GM12878 (cell line): ENCODE measurements at regions not wholly inside any gene's neighbourhood (a gene's known extent, or its start where the extent isn't known, plus 50 kb on each side); places are given as distances from the start of the nearest gene placed in this dataset.

Experiments
- ATAC-seq: fragments of 200-7000 bp; cut with Tn5 transposase; 3 replicates; pipeline ENCODE4 v1.9.1; 2020; ENCODE audit warnings: mild to moderate bottlenecking, moderate library complexity
- BruUV-seq: library from RNA; stranded (reverse); fragments of 400-500 nt; replicated peaks from 2 replicates; lab custom pipeline; 2021; lab: Mats Ljungman, UMichigan
- CTCF ChIA-PET: fragments of 300-600 bp; sonication (Branson Sonifier 250); formaldehyde crosslinking; extraction: SDS; loops from one replicate; lab custom pipeline; 2021; ENCODE audit warnings: inconsistent platforms; lab: Yijun Ruan, JAX
- POLR2A ChIA-PET: fragments of 350-600 bp; formaldehyde crosslinking; extraction: SDS; loops from one replicate; lab custom pipeline; 2021; ENCODE audit warnings: inconsistent platforms; lab: Charles Lee
- RAD21 ChIA-PET: fragments of 300-600 bp; sonication (Branson Sonifier 250); formaldehyde crosslinking; loops from one replicate; lab custom pipeline; 2023; ENCODE audit warnings: antibody characterized with exemption; ENCODE audit not compliant: unreplicated experiment; lab: Charles Lee
- SMC1A ChIA-PET: fragments of 300-600 bp; sonication (Branson Sonifier 250); formaldehyde crosslinking; loops from one replicate; lab custom pipeline; 2023; ENCODE audit not compliant: unreplicated experiment, uncharacterized antibody; lab: Charles Lee
- DNase-seq: peaks from one replicate; pipeline ENCODE4 v3.0.0-alpha.2; 2011; ENCODE audit warnings: low read depth, low spot score
- FAIRE-seq: peaks from 3 replicates; lab custom pipeline; 2011; peaks lifted over from hg19 to GRCh38; lab: Jason Lieb, UNC
- H2AFZ ChIP-seq: 2 replicates; pipeline ENCODE4 v1.6.0; 2011; ENCODE audit warnings: low read depth, low read length, control low read depth; ENCODE audit not compliant: control insufficient read depth
- H3K27ac ChIP-seq: 2 replicates; pipeline ENCODE4 v1.5.1; 2011; ENCODE audit warnings: control low read depth; ENCODE audit not compliant: control insufficient read depth, insufficient read depth
- H3K27me3 ChIP-seq, 2 experiments: replicated peaks in 1 of 2; 2 replicates each; pipeline versions ENCODE4 v1.6.0 to v1.6.1; 2011; ENCODE audit warnings: low read length in 1 of 2; ENCODE audit not compliant: control insufficient read depth in 2 of 2, insufficient read depth in 2 of 2
- H3K36me3 ChIP-seq, 2 experiments: 2 replicates each; pipeline ENCODE4 v1.5.1; 2011; ENCODE audit warnings: low read length in 1 of 2; ENCODE audit not compliant: control insufficient read depth in 2 of 2, insufficient read depth in 2 of 2
- H3K4me1 ChIP-seq: 2 replicates; pipeline ENCODE4 v1.6.1; 2011; ENCODE audit warnings: mild to moderate bottlenecking, low read length, moderate library complexity, mixed read lengths; ENCODE audit not compliant: control insufficient read depth, insufficient read depth
- H3K4me2 ChIP-seq: 2 replicates; pipeline ENCODE4 v1.6.0; 2011; ENCODE audit warnings: control low read depth; ENCODE audit not compliant: control insufficient read depth, insufficient read depth
- H3K4me3 ChIP-seq: fragments of 200-600 bp; sonication (generic); 2 replicates; pipeline ENCODE4 v1.5.1; 2016
- H3K79me2 ChIP-seq: 2 replicates; pipeline ENCODE4 v1.6.0; 2011; ENCODE audit warnings: low read length; ENCODE audit not compliant: control insufficient read depth, insufficient read depth
- H3K9ac ChIP-seq: 2 replicates; pipeline ENCODE4 v1.8.0; 2011; ENCODE audit warnings: low read length, control low read depth, mixed read lengths; ENCODE audit not compliant: control insufficient read depth, insufficient read depth
- H3K9me3 ChIP-seq: replicated peaks from 3 replicates; pipeline ENCODE4 v1.5.1; 2011; ENCODE audit warnings: mild to moderate bottlenecking, low read length; ENCODE audit not compliant: control insufficient read depth, insufficient read depth
- H4K20me1 ChIP-seq: 2 replicates; pipeline ENCODE4 v1.6.0; 2011; ENCODE audit not compliant: control insufficient read depth, insufficient read depth
- ATF3 ChIP-seq: IDR thresholded peaks from 2 replicates; pipeline ENCODE4 v1.6.1; 2011; ENCODE audit warnings: low read depth, mild to moderate bottlenecking, low read length, moderate library complexity, borderline replicate concordance; ENCODE audit errors: extremely low read depth
- ATF7 ChIP-seq: fragments of 450-650 bp; IDR thresholded peaks from 2 replicates; pipeline ENCODE4 v1.6.1; 2016; ENCODE audit warnings: low read depth, mild to moderate bottlenecking
- CUX1 ChIP-seq: IDR thresholded peaks from 2 replicates; pipeline ENCODE4 v1.6.1; 2012; ENCODE audit warnings: improper control_type of control experiment, low read depth, low read length; ENCODE audit not compliant: insufficient replicate concordance
- DPF2 ChIP-seq: fragments of 450-650 bp; IDR thresholded peaks from 2 replicates; pipeline ENCODE4 v1.6.1; 2017; ENCODE audit warnings: mild to moderate bottlenecking
- IRF3 ChIP-seq: fragments of 450-650 bp; IDR thresholded peaks from 2 replicates; pipeline ENCODE4 v1.6.1; 2014; ENCODE audit warnings: mild to moderate bottlenecking
- NFYB ChIP-seq: IDR thresholded peaks from 2 replicates; pipeline ENCODE4 v1.6.1; 2011; ENCODE audit warnings: low read depth, mild to moderate bottlenecking, low read length, improper control_type of control experiment, moderate library complexity; ENCODE audit not compliant: insufficient read depth
- RUNX3 ChIP-seq: IDR thresholded peaks from 2 replicates; pipeline ENCODE4 v1.6.1; 2012; ENCODE audit warnings: low read length, inconsistent platforms
- SP1 ChIP-seq: IDR thresholded peaks from one replicate; pipeline ENCODE4 v1.6.1; 2011; ENCODE audit warnings: low read depth, low read length
- STAT1 ChIP-seq: fragments of 450-650 bp; conservative IDR thresholded peaks from 2 replicates; pipeline ENCODE4 v1.6.1; 2014; ENCODE audit warnings: antibody characterized with exemption, mild to moderate bottlenecking
- WGBS: methylation state at CpG from one replicate; pipeline ENCODE4 v1.1.6; 2016; ENCODE audit warnings: low lambda C conversion rate; ENCODE audit not compliant: insufficient replicate concordance, insufficient coverage; ENCODE audit errors: missing lambda C conversion rate; 5-methylcytosine and 5-hydroxymethylcytosine counted together
- in situ Hi-C: fragments of 300-500 bp; cut with MboI; formaldehyde crosslinking; loops from 9 replicates; pipeline ENCODE4 v1.14.3; 2018; ENCODE audit warnings: mixed read lengths
- intact Hi-C: fragments of 100-400 bp; cut with micrococcal nuclease; formaldehyde crosslinking; loops from one replicate; pipeline ENCODE4 v1.14.2; 2022; ENCODE audit not compliant: unreplicated experiment

GRCh38 chr16:76665571-76666275 is 388.5 kb downstream of the CNTNAP4 start:
- ChIA-PET POLR2A (no interaction called here), RAD21 (no interaction called here), SMC1A (no interaction called here), CTCF (no interaction called here)
- intact Hi-C loops, result loop anchor here (5.0 to 10.0 kb wide), 2 partner anchors 379 to 507 kb away; no protein-coding TSS in a partner anchor
- no peak for TF ChIP-seq ATF3
- TF ChIP-seq ATF7, result no peak
- TF ChIP-seq CUX1, result no peak
- no peak for TF ChIP-seq SP1
- no peak for TF ChIP-seq NFYB
- no peak for TF ChIP-seq DPF2
- no peak for TF ChIP-seq STAT1
- no peak for TF ChIP-seq IRF3
- no peak for TF ChIP-seq RUNX3
- no peaks in the 10 kb centered on the region for H4K20me1 ChIP-seq
- no peaks in the 10 kb centered on the region for H3K4me1 ChIP-seq
- ATAC-seq (no peak), FAIRE-seq (no peak), DNase-seq (no peak)
- H3K9me3 ChIP-seq, result no peaks in the 10 kb centered on the region
- no peak overlapping the region for H3K4me3 ChIP-seq
- no peaks in the 10 kb centered on the region for H3K79me2 ChIP-seq
- 35% methylated on average over 4 of the region's 4 CpGs for WGBS
- H3K27ac ChIP-seq, result no peak overlapping the region
- no peaks in the 10 kb centered on the region for H3K27me3 ChIP-seq
- in situ Hi-C loops, result loop anchor here (10.0 kb wide), 1 partner anchor 499 kb away; no protein-coding TSS in a partner anchor
- H3K36me3 ChIP-seq, result no peaks in the 10 kb centered on the region
- no peak overlapping the region for H3K4me2 ChIP-seq
- no peak overlapping the region for H2AFZ ChIP-seq
- BruUV-seq, result no TSS peak
- H3K9ac ChIP-seq, result no peak overlapping the region
